LNCaP clone FGC (cell line): ENCODE measurements at regions not wholly inside any gene's neighbourhood (a gene's known extent, or its start where the extent isn't known, plus 50 kb on each side); places are given as distances from the start of the nearest gene placed in this dataset.
"Not testable (repeated sequence)": the region's sequence is repeated elsewhere in the genome, so short reads cannot be mapped to it uniquely, and the experiment has no call there.

Experiments used
- DNase-seq: peaks from one replicate; pipeline ENCODE4 v3.0.0-alpha.2; 2011; ENCODE audit warnings: low read depth
- H3K4me3 ChIP-seq: 2 replicates; pipeline ENCODE4 v1.5.1; 2011; ENCODE audit warnings: mild to moderate bottlenecking, low read depth, low read length, control low read depth
- TF ChIP-seq, protein P1 (sequence below): IDR thresholded peaks from 2 replicates; pipeline ENCODE4 v1.5.1; 2012; ENCODE audit warnings: mild to moderate bottlenecking; ENCODE audit not compliant: control insufficient read depth, insufficient read depth; ENCODE audit errors: extremely low read depth

DNA sequence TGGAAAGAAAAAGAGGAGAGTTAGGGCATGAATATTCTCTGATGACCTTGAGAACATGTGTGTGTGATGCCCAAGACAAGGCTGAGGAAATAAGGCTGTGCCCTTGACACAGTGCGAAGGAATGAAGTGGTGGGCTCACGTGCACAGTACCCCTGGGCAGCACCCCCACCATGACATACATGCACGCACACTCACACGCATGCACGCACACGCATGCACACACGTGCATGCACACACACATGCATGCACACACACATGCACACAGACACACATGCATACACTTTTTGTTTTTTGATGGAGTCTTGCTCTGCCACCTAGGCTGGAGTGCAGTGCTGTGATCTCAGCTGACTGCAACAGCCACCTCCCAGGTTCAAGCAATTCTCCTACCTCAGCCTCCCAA, 118.1 kb downstream of the GATA3 start:
- TF ChIP-seq, protein P1, sequence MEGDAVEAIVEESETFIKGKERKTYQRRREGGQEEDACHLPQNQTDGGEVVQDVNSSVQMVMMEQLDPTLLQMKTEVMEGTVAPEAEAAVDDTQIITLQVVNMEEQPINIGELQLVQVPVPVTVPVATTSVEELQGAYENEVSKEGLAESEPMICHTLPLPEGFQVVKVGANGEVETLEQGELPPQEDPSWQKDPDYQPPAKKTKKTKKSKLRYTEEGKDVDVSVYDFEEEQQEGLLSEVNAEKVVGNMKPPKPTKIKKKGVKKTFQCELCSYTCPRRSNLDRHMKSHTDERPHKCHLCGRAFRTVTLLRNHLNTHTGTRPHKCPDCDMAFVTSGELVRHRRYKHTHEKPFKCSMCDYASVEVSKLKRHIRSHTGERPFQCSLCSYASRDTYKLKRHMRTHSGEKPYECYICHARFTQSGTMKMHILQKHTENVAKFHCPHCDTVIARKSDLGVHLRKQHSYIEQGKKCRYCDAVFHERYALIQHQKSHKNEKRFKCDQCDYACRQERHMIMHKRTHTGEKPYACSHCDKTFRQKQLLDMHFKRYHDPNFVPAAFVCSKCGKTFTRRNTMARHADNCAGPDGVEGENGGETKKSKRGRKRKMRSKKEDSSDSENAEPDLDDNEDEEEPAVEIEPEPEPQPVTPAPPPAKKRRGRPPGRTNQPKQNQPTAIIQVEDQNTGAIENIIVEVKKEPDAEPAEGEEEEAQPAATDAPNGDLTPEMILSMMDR = no peak
- no peak overlapping the region for H3K4me3 ChIP-seq
- DNase-seq = no peak

DNA sequence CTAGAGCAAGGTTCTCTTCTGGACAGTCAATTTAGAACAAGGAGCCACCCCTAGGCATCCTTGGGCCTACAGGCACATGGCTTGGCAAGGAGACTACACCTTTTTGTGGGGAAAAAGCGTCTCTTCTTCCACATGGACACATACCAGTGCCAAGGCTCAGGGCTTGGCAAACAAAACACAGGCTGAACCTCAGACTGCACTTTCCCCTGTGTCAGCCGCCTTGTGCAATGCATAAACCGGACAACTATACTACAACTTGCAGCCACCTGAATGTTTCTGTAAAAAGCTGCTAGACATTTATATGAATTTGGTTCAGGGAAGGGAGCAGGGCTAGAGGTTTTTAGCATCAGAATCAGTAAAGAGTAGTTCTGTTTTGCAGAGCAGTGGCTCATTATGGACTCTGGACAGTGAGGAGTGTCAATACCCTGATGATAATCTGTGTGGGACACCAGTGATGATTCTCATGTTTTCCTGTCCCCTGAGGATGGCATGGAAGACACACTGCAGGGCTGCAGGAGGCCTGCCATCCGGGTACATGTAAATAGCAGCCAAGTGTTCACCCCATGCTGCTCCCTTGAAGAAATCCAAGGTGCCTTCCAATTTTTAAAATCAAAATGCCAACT, 118.9 kb downstream of the GATA3 start:
- TF ChIP-seq, protein P1 = no peak
- no peak for DNase-seq
- H3K4me3 ChIP-seq = no peak overlapping the region

DNA sequence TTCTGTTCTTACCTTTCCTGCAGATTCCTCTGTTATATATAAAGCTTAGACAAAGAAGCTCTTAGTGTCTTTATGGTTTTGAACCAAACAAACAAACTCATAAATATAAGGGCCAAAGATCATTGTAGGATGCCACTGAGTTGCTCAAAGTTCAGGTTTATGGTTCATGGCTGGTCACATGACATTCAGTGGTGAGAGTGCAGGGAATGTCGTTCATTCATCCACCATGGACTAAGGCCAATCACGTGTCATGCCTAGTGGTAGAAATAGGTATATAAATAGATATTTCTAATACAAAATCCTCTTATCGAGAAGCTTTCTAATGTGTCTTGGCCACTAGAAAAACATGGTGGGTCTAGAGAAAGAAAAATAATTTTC, 119.4 kb downstream of the GATA3 start:
- TF ChIP-seq, protein P1 = no peak
- no peak overlapping the region for H3K4me3 ChIP-seq
- DNase-seq = no peak

DNA sequence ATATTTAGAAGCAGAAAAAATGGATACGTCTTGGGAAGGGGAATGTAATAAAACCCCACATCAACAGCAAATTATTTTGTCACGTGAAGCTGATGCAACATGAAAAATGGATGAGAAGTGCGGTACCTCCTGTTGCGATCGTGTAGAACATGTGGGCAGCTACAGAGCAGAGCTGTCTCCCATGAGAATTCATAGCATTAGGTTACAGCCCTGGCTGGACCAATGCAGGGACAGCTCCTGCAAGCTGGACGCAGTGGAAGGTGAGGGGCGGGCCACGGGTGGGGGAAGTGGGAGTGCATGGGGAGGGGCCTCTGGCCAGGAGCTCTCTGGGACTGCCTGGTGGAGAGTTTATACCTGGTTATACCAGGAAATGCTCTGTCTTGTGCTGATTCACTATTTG, 120.3 kb downstream of the GATA3 start:
- TF ChIP-seq, protein P1 = no peak
- no peak overlapping the region for H3K4me3 ChIP-seq
- DNase-seq = no peak

DNA sequence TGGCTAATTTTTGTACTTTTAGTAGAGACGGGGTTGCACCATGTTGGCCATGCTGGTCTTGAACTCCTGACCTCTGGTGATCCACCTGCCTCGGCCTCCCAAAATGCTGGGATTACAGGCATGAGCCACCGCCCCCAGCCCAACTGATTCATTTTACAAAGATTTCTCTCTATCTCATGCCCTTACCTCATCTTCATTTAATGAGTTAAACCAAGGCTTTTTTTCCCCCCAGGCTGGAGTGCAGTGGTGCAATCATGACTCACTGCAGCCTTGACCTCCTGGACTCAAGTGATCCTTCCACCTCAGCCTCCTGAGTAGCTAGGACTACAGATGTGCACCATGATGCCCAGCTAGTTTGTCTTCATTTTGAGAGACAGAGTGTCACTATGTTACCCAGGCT, 123.0 kb downstream of the GATA3 start:
- DNase-seq, H3K4me3 ChIP-seq: not testable (repeated sequence)

DNA sequence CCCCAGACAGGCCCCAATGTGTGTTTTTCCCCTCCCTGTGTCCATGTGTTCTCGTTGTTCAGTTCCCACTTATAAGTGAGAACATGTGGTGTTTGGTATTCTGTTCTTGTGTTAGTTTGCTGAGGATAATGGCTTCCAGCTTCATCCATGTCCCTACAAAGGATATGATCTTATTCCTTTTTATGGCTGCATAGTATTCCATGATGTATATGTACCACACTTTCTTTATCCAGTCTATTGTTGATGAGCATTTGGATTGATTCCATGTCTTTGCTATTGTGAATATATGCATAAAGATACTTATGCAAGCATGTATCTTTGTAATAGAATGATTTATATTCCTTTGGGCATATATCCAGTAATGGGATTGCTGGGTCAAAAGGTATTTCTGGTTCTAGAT, 125.3 kb downstream of the GATA3 start:
- DNase-seq, H3K4me3 ChIP-seq: not testable (repeated sequence)

DNA sequence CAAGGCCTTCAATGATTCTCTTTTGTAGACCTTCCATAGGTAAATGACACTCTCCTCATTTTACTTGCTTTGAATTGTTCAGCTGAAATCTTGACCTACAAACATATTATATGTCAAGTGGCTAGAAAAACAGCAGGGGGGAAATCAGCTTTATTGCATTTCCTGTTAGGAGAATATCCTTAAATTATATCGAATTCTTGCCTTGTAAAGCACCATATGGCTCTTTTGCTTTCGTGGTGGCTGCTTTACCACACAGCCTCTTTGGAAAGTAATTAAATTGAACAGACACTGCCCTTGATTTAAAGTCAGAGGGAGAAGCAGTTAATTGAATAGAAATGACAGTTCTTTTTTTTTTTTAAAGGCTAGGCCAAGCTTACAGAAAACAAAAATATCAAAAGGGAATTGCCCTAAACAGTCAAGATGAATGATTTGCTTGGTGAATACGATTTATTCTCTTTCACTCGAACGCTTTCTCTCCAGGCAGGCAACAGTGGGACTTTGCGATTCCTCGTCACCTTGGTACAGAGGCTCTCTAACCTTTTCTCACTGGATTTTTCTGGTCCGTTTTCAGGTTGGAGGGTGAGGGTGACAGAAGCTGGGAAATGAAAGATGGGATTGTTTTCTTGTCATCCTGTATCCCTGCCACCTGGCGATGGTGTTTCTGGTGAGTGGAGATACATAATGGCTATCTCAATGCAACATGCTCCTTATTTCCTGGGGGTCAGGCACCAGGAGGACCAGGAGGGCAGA, 126.0 kb downstream of the GATA3 start:
- no peak for DNase-seq
- no peak overlapping the region for H3K4me3 ChIP-seq
- TF ChIP-seq, protein P1 = no peak
